Activated CD8-positive, alpha-beta memory T cell treated with anti-CD3 and anti-CD28 coated beads for 1 hour (primary cell): ENCODE measurements at regions not wholly inside any gene's neighbourhood (a gene's known extent, or its start where the extent isn't known, plus 50 kb on each side); places are given as distances from the start of the nearest gene placed in this dataset.
"Not testable (repeated sequence)": the region's sequence is repeated elsewhere in the genome, so short reads cannot be mapped to it uniquely, and the experiment has no call there.

Experiments used
- DNase-seq, 2 donors: peaks; one replicate each; pipeline ENCODE4 v3.0.0-alpha.2; 2020; ENCODE audit warnings: low read depth in 1 of 2; ENCODE audit errors: extremely low read depth in 1 of 2

GRCh38 chr18:73688851-73689711 is 458.6 kb downstream of the FBXO15 start:
- no peak for DNase-seq

DNA sequence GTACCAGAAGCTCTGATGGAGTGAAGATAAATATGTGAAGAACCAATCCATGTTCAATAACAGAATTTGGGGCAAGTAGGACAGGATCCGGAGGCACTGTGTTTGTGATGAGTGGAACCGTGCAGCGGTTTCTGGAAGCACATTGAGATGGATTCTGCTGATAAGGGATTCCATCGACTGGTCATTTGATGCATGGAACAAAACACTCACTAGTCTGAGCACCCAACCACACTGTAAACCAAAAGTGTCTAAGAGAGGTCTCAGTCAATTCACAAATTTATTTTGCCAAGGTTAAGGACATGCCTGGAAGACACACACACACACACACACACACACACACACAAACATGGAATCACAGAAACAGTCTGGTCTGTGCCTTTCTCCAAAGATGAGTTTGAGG is 459.5 kb downstream of the FBXO15 start:
- DNase-seq = no peak

DNA sequence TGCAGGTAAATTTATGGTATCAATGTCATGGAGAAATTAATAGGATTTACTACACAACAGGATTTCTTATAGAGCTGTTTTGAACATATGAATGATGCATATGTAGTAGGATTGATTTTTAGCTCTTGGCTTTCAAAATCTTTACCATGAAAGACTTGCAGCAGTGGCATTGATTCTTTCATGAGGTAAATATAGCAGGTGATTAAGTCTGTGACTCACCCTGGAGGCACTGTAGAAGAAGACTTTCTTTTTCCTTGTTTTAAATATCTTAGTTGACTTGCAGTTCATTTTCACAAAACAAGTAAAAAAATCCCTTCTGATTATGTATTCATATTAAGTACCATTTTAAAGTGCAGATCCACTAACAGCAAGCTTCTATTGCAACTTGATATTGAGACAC is 463.0 kb downstream of the FBXO15 start:
- DNase-seq = no peak

DNA sequence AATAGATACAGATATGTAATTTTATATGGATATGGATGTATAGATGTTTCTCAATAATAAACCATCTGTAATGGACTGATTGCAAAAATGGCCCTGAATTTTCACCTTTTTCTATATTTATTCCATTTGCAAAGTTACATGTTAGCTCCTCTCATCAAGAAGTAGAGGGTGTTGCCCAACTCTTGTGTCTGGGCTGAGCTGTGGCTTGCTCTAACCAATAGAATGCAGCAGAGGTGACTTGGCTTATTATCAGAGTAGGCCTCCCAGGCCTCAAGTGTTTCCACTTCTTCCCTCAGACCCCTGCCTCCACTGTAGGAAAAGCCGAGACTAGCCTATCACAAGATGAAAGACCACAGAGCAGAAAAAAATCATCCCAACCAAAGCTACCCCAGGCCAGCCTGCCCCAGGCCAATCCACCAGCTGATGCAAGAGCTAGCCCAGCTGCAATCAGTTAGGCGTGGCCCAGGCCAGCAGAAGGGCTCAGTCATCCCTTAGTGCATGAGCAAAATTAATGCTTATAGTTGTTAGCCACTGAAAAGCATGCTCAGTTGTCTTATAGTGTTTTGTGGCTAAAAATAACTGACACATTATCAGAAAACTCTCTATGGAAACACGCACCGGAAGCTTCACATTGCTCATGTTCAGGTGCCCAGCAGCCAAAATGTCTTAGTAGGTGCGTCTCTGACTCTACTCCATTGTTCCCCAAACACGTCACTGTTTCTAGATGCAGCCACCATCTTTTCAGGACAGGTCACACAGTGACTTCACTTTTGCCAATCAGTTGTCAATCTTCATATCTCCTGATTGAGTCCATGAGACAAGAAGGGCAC is 464.0 kb downstream of the FBXO15 start:
- no peak for DNase-seq

DNA sequence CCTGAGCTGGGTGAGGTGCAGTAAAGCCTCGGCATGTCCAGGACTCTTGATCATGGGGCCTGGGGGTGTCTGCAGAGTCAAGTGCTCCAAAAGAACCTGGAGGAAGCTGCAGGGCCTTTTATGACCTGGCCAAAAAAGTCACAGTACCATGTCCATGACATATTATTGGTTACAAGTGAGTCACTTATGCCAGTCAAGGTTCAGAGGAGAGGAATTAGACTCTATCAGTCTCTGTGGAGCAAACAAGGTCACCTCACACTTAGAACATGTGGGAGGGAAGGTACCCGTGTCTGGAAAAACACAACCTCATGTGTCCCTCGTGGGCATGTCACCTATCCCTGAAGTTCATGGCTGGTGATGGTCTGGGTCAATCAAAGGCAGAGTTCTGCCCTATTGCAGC is 465.7 kb downstream of the FBXO15 start:
- no peak for DNase-seq

- DNase-seq = no peak
Observed at GRCh38 chr18:73681398-73681797, 466.2 kb downstream of the FBXO15 start.

DNA sequence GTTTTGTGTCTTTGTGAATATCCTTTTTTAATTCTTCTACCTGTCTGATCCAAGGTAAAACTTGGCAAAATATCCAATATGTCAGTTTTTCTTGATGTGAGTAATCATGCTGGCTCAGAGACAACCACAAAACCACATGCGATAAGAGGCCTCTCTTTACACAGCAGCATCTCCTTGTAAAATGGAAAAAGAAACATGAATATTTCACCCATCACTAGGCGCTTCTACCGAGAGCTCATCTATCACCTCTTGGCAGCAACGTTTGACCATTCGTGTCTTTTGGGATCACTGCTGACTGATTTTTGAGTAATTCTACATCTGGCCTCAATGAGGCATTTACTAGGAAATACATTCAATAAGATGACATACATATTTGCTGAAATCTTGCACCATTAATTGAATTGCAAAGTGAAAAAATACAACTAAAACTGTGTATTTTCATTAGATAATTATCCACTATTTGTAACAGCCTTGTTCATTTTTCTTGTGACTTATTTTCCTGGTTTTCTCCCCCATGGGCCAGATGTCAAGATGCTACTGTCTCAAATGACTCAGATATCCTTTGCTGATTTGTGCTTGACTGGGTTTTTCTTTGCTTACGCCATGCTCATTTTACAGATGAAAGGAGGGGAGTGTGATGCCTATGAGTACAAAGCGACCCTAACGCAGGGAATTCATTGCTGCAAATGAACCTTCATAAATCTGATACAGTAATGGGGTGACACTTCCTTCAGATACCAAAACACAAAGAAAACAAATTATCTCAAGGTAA is 467.5 kb downstream of the FBXO15 start:
- DNase-seq = no peak

DNA sequence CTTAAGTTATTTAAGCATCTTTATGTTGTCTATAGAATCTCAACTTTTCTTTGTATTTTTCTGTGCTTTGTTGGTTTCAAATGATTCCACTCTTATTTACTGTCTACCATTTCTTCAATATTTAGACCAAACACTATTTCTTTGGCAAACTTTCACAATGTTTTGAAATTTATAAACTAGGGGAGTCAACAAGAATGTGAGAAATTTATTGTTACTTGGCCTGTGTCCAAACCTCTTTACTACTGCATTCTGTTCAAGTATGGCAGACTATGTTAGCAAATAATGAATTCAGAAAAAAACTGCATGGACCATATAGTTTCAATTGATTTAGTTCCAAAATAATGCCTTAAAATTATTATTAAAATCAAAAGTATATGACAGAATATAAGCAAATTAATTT is 470.2 kb downstream of the FBXO15 start:
- DNase-seq = no peak

DNA sequence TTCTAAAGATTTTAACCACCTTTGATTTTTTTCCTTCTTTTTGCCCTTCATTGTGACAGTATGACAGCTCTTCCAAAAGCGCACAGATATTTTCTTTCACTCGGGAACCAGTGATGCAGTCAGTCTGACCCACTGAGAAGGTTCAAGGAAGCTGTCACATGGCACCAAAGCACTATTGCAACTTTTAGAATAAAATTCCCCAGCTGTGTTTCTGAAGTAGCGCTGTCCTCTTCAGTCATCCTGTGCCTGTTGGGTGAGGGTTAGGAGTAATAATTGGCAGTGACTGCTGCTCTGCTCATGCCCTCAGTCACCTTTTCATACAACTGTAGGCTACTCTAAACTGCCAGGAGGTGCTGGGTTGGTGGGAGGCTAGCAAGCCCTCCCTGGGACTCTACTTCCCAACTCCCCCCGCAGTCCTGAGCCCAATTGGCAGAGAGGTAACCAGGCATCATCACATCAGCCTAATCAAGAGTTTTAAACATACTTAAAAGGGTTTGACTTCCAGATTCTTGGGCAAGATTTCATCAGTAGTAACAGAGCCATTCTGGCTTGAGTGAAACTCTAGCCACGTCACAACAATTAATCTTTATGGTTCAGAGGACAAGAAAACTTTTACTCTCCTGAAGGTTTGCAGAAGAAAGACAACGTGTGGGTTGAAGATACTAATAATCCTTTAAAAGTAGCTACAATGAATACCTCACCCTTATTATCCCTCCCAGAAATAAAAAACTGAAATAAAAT is 473.3 kb downstream of the FBXO15 start:
- DNase-seq = no peak

DNA sequence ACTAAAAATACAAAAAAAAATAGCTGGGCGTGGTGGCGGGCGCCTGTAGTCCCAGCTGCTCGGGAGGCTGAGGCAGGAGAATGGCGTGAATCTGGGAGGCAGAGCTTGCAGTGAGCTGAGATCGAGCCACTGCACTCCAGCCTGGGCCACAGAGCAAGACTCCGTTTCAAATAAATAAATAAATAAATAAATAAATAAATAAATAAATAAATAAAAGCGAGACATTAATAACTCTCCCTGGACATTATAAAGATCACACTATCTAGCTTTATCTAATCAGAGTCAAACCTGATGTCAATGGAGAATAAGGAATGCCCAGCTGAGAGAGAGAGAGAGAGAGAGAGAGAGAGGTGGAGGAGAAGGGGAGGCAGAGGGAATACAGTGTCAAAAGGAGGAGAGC is 476.2 kb downstream of the FBXO15 start:
- DNase-seq = not testable (repeated sequence)

DNA sequence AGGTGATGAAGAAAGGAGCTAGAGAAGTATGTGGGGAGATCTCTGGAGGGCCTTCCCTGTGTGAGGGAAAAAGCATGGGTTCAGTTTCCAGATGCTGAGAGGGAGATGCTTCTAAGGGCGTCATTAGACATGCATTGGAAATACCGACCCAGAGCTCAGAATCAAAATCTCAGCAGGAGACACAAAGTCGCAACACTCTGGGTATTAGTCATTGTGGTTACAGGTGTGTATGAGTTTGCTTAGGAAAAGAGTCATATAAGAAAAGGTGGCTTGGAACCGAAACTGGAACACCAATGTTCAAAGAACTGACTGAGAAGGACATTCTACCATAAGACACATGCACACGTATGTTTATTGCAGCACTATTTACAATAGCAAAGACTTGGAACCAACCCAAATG is 477.1 kb downstream of the FBXO15 start:
- DNase-seq = no peak

DNA sequence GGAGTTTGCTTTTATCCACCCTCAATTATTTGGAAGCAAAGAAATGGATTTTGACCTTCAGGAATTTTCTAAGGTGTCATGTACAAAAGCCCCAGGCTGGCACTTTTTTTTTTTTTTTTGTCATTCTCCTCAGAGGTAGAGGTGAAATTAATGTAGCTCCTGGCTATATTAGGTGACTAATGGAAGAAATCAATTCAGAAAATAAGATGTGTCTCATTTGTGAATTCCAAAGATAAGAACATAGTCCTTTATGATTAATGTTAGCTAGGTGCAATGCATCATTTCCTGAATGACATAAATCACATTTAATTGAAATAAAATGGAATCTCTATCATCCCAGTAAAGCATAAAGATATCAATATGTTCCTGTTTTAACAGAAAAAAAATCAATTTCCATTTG is 477.6 kb downstream of the FBXO15 start:
- no peak for DNase-seq

DNA sequence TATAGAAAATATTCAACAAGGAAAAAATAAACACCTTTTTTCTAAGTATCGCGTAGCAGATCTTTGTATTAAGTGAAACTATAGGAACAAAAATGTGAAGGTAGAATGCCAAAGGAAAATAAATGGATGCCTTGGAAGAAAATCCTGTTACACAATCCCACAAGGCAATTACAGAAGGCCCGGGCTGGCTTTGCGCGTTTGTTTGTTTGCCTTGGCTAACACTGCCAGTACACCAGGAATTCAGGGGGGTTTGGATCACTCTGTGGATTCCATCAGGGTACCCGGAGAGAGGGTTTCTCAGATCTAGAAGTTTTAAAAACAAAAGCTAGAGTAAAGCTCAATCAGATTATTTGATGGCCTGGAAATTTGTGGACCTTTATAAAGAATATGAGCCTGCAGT is 478.3 kb downstream of the FBXO15 start:
- DNase-seq = no peak

GRCh38 chr18:73668051-73668450 is 479.6 kb downstream of the FBXO15 start:
- no peak for DNase-seq

- DNase-seq = no peak
Observed at GRCh38 chr18:73666772-73667171, 480.9 kb downstream of the FBXO15 start.

GRCh38 chr18:73664896-73665295 is 482.7 kb downstream of the FBXO15 start:
- DNase-seq = no peak

- no peak for DNase-seq
Observed at GRCh38 chr18:73663581-73663980, 484.1 kb downstream of the FBXO15 start.

DNA sequence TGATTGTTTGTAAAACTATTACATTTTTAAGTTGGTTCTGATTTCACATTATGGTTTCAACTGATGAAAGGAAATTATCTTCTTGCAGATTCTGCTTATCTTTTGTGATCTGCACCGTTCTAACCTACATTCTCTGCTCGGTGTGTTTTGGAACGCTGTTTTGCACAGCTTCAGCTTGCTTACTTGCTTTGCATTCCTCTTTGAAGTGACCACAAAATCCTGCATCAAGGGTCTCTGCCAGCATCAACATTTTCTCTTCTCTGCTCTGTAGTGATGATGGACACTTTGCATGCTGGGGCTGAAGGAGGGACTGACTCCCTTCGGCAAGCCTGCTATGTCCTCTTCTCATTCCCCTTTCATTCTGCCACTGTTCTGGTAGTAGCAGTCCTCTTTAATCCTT is 485.2 kb downstream of the FBXO15 start:
- no peak for DNase-seq

DNA sequence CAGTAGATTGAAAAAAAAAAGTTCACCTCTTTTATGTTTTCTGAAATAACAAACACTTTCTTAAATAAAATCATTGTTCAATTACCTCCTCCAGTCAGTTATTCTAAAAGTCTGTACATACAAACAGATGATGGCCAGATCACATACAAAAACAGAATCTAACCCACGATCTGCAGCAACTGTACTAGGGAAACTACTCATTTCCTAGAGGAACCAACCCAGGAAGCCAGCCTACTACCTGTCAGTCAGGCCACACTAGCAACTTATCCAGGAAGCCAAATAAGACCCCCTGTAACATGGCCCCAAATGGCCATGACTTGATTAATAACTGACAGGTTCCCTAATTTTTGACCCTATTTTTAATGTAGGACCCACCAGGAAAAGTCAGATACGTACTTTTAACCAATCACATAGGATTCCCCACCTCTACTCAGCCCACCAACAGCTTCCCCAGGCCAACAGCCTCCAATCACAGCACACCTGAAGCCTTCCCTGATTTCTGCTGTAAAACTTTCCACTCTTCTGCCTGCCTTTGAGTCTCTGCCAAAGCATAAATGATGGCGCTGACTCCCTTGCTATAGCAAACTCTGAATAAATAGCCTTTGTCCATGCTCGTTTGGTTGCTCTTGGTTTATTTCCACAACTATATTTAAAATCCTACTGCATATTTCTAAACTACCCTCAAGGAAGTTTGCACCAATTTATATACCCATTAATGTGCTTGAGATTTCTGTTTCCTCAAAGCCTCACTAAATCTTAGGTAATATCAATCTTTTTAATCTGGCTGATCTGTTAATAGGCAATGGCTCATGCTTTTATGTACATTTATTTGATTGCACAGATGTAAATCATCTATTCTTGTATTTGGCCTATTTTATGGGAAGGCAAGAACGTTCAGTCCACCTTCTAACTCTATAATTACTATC is 486.4 kb downstream of the FBXO15 start:
- DNase-seq = no peak

DNA sequence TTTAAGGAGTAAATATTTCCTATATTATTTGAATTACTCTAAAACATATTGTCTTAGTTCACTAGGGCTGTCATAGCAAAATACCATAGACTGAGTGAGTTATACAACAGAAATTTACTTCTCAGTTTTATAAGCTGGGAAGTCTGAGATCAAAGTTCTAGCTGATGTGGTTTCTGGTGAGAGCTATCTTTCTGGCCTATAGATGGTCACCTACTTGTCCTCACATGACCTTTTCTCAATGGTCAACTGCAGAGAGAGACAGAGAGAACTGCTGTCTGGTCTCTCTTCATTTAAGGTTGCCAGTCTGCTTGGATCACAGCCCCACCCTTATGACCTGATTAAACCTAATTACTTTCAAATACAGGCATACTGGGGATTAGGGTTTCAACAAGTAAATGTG is 490.9 kb downstream of the FBXO15 start:
- no peak for DNase-seq
